ENCODE measurements at regions not wholly inside any gene's neighbourhood (a gene's known extent, or its start where the extent isn't known, plus 50 kb on each side); places are given as distances from the start of the nearest gene placed in this dataset.

- no peak for DNase-seq
- Histone ChIP-seq H3K9me3 (no peaks in the 10 kb centered on the region), H3K4me1 (no peaks in the 10 kb centered on the region), H3K4me3 (no peak overlapping the region), H3K27me3 (no peaks in the 10 kb centered on the region), H3K27ac (no peak overlapping the region), H3K36me3 (no peaks in the 10 kb centered on the region)
- intact Hi-C loops (cut with DNase I; ENCODE audit: low total_unique reads): no loop called here
- TF ChIP-seq POLR2A (IDR thresholded peaks at IDR 0.05) (no peak), CTCF (IDR thresholded peaks at IDR 0.05) (no peak)
Measured at GRCh38 chr14:94717808-94718207, 52.1 kb downstream of the GSC start.

DNA sequence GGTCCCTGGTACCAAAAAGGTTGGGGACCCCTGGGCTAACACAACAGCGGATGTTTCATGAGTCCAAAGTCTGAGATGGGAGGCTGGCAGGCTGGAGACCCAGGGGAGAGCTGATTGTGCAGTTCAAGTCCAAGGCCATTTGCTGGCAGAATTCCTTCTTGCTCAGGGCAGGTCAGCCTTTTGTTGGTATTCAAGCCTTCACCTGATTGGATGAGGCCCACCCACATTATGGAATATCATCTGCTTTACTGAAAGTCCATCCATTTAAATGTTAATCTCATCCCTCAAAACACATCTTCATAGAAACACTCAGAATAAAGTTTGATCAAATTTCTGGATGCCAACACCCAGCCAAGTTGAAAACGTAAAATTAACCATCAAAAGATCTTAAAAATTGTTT lies 52.9 kb downstream of the GSC start:
- H3K36me3 ChIP-seq: no peaks in the 10 kb centered on the region
- H3K9me3 ChIP-seq: no peaks in the 10 kb centered on the region
- no peaks in the 10 kb centered on the region for H3K27me3 ChIP-seq
- DNase-seq: no peak
- intact Hi-C loops (cut with DNase I; ENCODE audit: low total_unique reads): no loop called here
- H3K4me3 ChIP-seq: no peak overlapping the region
- TF ChIP-seq CTCF (IDR thresholded peaks at IDR 0.05) (no peak), POLR2A (IDR thresholded peaks at IDR 0.05) (no peak)
- H3K4me1 ChIP-seq: no peaks in the 10 kb centered on the region
- H3K27ac ChIP-seq: no peak overlapping the region

DNA sequence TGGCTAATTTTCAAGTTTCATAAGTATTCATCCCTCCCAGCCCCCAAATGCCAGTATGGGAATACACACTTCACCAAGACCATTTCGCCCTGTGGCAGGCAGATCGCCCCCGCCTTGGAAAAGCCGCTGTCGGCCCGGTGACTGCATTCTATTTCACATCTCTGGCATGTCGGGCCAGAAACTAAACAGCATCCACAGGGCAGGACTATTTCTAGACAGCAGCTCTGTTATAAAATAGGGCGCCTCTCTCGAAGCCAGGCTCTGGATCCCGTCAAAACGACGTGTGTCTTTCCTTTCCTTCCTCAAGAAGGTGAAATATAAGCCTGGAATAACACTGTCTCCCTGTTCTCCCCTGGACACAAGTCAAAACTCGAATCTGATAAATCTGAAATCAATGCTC lies 56.8 kb downstream of the GSC start:
- H3K27ac ChIP-seq: no peak overlapping the region
- no peak for DNase-seq
- intact Hi-C loops (cut with DNase I; ENCODE audit: low total_unique reads): no loop called here
- no peaks in the 10 kb centered on the region for H3K36me3 ChIP-seq
- no peak overlapping the region for H3K4me3 ChIP-seq
- H3K9me3 ChIP-seq: no peaks in the 10 kb centered on the region
- H3K27me3 ChIP-seq: no peaks in the 10 kb centered on the region
- no peak for TF ChIP-seq POLR2A (IDR thresholded peaks at IDR 0.05)
- no peak for TF ChIP-seq CTCF (IDR thresholded peaks at IDR 0.05)
- no peaks in the 10 kb centered on the region for H3K4me1 ChIP-seq

- TF ChIP-seq POLR2A (IDR thresholded peaks at IDR 0.05) (no peak), CTCF (IDR thresholded peaks at IDR 0.05) (no peak)
- DNase-seq: no peak
- no peaks in the 10 kb centered on the region for H3K4me1 ChIP-seq
- H3K9me3 ChIP-seq: no peaks in the 10 kb centered on the region
- H3K27me3 ChIP-seq: no peaks in the 10 kb centered on the region
- intact Hi-C loops (cut with DNase I; ENCODE audit: low total_unique reads): no loop called here
- H3K27ac ChIP-seq: no peak overlapping the region
- no peaks in the 10 kb centered on the region for H3K36me3 ChIP-seq
- no peak overlapping the region for H3K4me3 ChIP-seq
Measured at GRCh38 chr14:94710731-94711130, 59.2 kb downstream of the GSC start.

GRCh38 chr14:94707494-94707893 lies 62.4 kb downstream of the GSC start:
- H3K9me3 ChIP-seq: no peaks in the 10 kb centered on the region
- intact Hi-C loops (cut with DNase I; ENCODE audit: low total_unique reads): no loop called here
- no peaks in the 10 kb centered on the region for H3K4me1 ChIP-seq
- no peaks in the 10 kb centered on the region for H3K36me3 ChIP-seq
- H3K27ac ChIP-seq: no peak overlapping the region
- H3K4me3 ChIP-seq: no peak overlapping the region
- H3K27me3 ChIP-seq: no peaks in the 10 kb centered on the region
- TF ChIP-seq CTCF (IDR thresholded peaks at IDR 0.05) (no peak), POLR2A (IDR thresholded peaks at IDR 0.05) (no peak)
- DNase-seq: no peak
